ENCODE measurements at regions not wholly inside any gene's neighbourhood (a gene's known extent, or its start where the extent isn't known, plus 50 kb on each side); places are given as distances from the start of the nearest gene placed in this dataset.

DNA sequence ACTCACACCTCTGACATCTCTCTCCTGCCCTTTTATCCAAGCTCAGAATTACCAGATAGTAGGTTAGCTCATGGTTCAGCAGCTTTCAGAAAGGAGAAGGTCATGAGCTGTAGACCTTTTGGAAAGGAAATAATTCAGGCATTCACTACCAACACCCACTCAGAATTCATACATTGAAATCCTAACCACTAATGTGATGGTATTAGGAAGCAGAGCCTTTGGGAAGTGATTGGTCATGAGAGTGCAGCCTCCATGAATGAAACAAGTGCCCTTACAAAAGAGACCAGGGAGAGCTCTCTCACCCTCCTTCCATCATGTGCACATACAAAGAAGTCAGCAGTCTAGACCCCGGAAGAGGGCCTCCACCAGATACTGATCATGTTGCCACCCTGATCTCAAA lies 315.8 kb upstream of the CCDC54 start:
- H3K4me1 ChIP-seq (ENCODE audit: control insufficient read depth, insufficient read depth, low read length): peaks cover 2% of the 10 kb centered on the region
- H3K9me3 ChIP-seq (ENCODE audit: control insufficient read depth, low read length): no peaks in the 10 kb centered on the region
- H3K27me3 ChIP-seq (ENCODE audit: control insufficient read depth, insufficient read depth): no peaks in the 10 kb centered on the region
- ATAC-seq (no peak), DNase-seq (no peak)
- H3K4me3 ChIP-seq (ENCODE audit: low read length): no peak overlapping the region
- 89% methylated on average over 1 of the region's 1 CpG for WGBS
- intact Hi-C loops (cut with DNase I): loop anchor here (5.0 to 10.0 kb wide), 2 partner anchors 237 to 239 kb away; no protein-coding TSS in a partner anchor
- H3K27ac ChIP-seq (ENCODE audit: low read length): no peak overlapping the region

DNA sequence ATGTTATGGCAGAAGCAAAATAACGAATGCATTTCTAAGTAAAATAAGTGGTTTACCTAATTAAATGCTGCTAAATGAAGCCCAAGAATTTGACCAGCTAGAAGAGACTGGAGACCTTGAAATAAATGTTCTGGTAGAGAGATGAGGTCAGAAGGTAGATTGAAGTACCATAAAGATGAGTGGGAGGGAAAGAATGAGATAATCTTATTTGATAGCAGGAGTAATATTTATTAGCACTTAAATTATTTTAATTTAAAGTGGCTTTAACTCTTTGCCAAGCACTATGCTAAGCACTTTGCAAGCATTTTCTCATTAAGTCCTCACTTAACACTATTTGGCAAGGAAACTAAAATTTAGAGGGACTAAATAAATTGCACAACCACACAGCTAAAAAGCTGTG lies 314.9 kb upstream of the CCDC54 start:
- Histone ChIP-seq H3K4me3 (ENCODE audit: low read length) (no peak overlapping the region), H3K27ac (ENCODE audit: low read length) (no peak overlapping the region), H3K4me1 (ENCODE audit: control insufficient read depth, insufficient read depth, low read length) (peaks cover 2% of the 10 kb centered on the region), H3K9me3 (ENCODE audit: control insufficient read depth, low read length) (no peaks in the 10 kb centered on the region), H3K27me3 (ENCODE audit: control insufficient read depth, insufficient read depth) (no peaks in the 10 kb centered on the region)
- DNase-seq: no peak
- intact Hi-C loops (cut with DNase I): loop anchor here (5.0 to 10.0 kb wide), 2 partner anchors 238 to 240 kb away; no protein-coding TSS in a partner anchor
- ATAC-seq: no peak
- WGBS: 76% methylated on average over 1 of the region's 1 CpG

DNA sequence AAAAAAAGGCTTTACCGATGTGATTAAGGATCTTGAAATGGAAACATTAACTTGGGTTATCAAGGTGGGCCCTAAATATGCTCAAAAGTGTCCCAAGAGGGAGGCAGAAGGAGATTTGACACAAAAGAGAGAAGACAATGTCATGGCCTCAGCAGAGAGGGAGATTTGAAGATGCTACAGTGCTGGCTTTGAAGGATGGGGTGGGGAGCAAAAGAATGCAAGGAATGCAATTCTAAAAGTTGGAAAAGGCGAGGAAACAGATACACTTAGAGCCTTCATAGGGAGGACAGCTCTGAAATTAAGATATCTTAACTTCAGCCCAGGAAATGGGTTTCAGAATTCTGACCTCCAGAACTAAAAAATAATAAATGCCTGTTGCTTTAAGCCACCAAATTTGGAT lies 314.5 kb upstream of the CCDC54 start:
- Histone ChIP-seq H3K27ac (ENCODE audit: low read length) (no peak overlapping the region), H3K27me3 (ENCODE audit: control insufficient read depth, insufficient read depth) (no peaks in the 10 kb centered on the region), H3K9me3 (ENCODE audit: control insufficient read depth, low read length) (no peaks in the 10 kb centered on the region), H3K4me1 (ENCODE audit: control insufficient read depth, insufficient read depth, low read length) (peaks cover 2% of the 10 kb centered on the region), H3K4me3 (ENCODE audit: low read length) (no peak overlapping the region)
- DNase-seq (no peak), ATAC-seq (no peak)
- intact Hi-C loops (cut with DNase I): loop anchor here (5.0 to 10.0 kb wide), 2 partner anchors 238 to 240 kb away; no protein-coding TSS in a partner anchor
- WGBS: 66% methylated on average over 2 of the region's 2 CpGs

DNA sequence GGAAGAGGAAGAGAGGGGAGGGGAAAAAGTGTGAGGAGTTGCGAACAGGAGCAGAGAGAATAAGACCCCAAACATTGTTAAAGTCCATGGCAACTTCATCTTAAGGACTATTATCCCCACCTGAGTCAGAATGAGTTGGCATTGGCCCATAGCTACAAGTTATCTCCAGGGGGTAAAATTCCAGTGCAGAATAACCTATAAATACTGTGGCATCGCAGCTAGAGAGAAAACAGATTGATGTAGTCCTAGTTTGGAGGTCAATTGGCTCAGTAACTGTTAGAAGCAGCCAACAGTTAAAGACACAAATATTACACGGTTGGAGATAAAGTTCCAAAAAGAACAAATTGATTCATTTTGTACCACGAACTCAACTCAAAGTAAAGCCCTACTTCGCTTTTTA lies 313.9 kb upstream of the CCDC54 start:
- H3K9me3 ChIP-seq (ENCODE audit: control insufficient read depth, low read length): no peaks in the 10 kb centered on the region
- peaks cover 2% of the 10 kb centered on the region for H3K4me1 ChIP-seq (ENCODE audit: control insufficient read depth, insufficient read depth, low read length)
- no peak overlapping the region for H3K27ac ChIP-seq (ENCODE audit: low read length)
- ATAC-seq (no peak), DNase-seq (no peak)
- intact Hi-C loops (cut with DNase I): loop anchor here (5.0 to 10.0 kb wide), 2 partner anchors 239 to 241 kb away; no protein-coding TSS in a partner anchor
- 49% methylated on average over 5 of the region's 5 CpGs for WGBS
- no peak overlapping the region for H3K4me3 ChIP-seq (ENCODE audit: low read length)
- H3K27me3 ChIP-seq (ENCODE audit: control insufficient read depth, insufficient read depth): no peaks in the 10 kb centered on the region

DNA sequence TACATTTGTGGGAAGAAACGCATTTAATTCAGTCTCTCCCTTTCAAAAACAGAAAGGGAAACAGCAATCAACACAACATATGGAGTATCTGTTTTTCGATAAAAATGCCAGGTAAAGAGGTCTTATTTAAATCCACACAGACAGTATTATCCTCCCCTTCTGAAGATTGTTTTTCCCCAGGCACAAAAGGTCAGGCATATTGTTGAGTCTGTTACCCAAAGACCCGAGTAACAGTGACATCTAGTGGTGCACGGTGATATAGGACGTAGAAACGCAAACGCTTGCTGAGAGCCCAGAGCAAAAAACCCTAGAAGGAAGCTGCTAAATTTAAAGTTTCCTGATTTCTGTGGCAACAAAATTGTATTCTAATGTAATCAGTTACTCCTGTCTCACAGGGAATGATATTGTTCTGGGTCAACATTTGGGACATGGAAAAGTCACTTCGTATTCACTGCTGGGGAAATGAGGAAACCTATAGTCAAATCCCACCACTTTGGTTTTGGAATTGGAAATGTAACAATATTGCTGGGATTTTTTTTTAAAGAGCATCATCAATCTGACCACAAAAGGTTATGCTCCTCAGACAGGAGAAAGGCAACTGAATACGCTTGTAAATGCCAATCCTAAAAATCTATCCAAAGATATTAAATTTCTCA lies 312.7 kb upstream of the CCDC54 start:
- Histone ChIP-seq H3K27me3 (ENCODE audit: control insufficient read depth, insufficient read depth) (no peaks in the 10 kb centered on the region), H3K4me1 (ENCODE audit: control insufficient read depth, insufficient read depth, low read length) (peaks cover 4% of the 10 kb centered on the region), H3K27ac (ENCODE audit: low read length) (no peak overlapping the region), H3K4me3 (ENCODE audit: low read length) (no peak overlapping the region), H3K9me3 (ENCODE audit: control insufficient read depth, low read length) (no peaks in the 10 kb centered on the region)
- peak; percentile 82 to 90 for ATAC-seq
- intact Hi-C loops (cut with DNase I): loop anchor here (5.0 to 10.0 kb wide), 2 partner anchors 240 to 242 kb away; no protein-coding TSS in a partner anchor
- DNase-seq: peak in 2 of 3 donors; percentile 22 to 61
- WGBS: 18% methylated on average over 9 of the region's 9 CpGs

DNA sequence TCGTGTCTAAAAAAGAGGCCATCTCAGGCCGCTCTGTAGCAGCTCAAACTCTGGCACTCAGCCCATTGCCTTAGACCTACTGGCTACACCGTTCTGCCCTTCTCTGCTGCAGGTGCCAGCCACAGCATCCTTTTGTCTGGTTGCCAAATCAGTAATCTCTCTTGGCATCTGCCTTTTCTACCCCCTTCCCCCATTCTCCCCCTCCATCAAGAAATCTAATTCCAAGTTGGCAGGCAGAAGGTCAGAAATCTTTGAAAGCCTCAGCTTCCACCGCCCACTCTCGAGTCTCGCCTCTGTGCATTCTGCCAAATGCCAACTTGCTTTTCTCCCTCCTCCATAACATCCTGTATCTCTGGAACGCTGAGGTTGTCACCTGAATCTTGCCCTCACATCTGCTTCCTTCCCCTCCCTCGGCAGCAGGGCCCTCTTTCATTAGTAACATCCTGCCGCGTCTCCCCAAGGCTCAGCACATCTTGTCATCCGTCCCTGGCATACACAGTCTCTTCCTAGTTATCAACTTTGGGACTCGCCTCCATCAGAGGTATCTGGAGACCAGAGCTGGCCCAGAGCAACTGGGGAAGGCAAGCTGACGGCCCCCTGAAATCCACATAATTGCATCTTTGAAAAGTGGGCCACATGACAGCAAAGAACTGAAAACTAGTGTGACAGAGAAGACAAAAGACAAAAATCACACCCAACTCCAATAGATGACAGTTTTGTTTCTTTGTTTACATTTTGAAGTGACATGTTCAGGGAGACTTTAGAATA lies 312.0 kb upstream of the CCDC54 start:
- Histone ChIP-seq H3K27ac (ENCODE audit: low read length) (no peak overlapping the region), H3K9me3 (ENCODE audit: control insufficient read depth, low read length) (no peaks in the 10 kb centered on the region), H3K4me1 (ENCODE audit: control insufficient read depth, insufficient read depth, low read length) (peaks cover 4% of the 10 kb centered on the region), H3K27me3 (ENCODE audit: control insufficient read depth, insufficient read depth) (no peaks in the 10 kb centered on the region), H3K4me3 (ENCODE audit: low read length) (no peak overlapping the region)
- ATAC-seq (peak in 1 of 2 donors; percentile 33), DNase-seq (peak; percentile 16 to 65 (median 32))
- WGBS: 25% methylated on average over 13 of the region's 13 CpGs
- intact Hi-C loops (cut with DNase I): loop anchor here in 2 of 4 donors (10.0 kb wide), 1 partner anchor 240 kb away; no protein-coding TSS in a partner anchor

DNA sequence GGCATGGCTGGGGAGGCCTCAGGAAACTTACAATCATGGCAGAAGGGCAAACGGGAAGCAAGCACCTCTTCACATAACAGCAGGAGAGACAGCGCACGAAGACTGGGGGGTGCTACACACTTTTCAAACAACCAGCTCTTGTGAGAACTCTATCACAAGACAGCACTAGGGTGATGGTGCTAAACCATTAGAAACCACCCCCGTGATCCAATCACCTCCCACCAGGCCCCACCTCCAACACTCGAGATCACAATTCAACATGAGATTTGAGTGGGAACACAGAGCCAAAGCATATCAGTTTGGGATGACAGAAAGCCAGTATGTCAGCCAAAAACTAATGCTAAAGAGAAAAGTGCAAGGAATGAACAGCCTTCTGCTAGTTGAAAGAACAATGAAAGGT lies 309.8 kb upstream of the CCDC54 start:
- no peak overlapping the region for H3K27ac ChIP-seq (ENCODE audit: low read length)
- H3K27me3 ChIP-seq (ENCODE audit: control insufficient read depth, insufficient read depth): no peaks in the 10 kb centered on the region
- ATAC-seq (no peak), DNase-seq (no peak)
- no peak overlapping the region for H3K4me3 ChIP-seq (ENCODE audit: low read length)
- 73% methylated on average over 5 of the region's 5 CpGs for WGBS
- no peaks in the 10 kb centered on the region for H3K9me3 ChIP-seq (ENCODE audit: control insufficient read depth, low read length)
- peaks cover 1% of the 10 kb centered on the region for H3K4me1 ChIP-seq (ENCODE audit: control insufficient read depth, insufficient read depth, low read length)
- intact Hi-C loops (cut with DNase I): loop anchor here in 2 of 4 donors (10.0 kb wide), 1 partner anchor 243 kb away; no protein-coding TSS in a partner anchor

DNA sequence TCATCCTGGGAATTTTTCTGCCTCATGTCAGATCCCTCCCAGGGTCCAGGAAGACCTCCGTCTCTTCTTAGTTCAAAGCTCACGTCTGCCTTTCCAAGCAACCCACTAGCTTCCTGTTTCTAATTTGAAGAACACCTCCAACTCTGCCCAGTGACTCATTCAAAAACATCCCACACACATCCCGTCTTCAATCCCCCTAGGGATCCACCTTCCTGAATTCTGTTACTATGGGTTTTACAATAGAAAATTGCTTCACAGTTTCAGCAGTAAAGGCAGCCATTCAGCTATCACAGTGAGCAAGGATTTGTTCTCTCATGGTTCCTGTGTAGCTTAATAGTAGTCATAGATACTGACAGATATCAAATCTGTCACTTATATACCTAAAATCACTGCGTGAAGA lies 308.3 kb upstream of the CCDC54 start:
- WGBS: 37% methylated on average over 4 of the region's 4 CpGs
- Histone ChIP-seq H3K4me1 (ENCODE audit: control insufficient read depth, insufficient read depth, low read length) (peaks cover 1% of the 10 kb centered on the region), H3K27ac (ENCODE audit: low read length) (no peak overlapping the region), H3K4me3 (ENCODE audit: low read length) (no peak overlapping the region), H3K9me3 (ENCODE audit: control insufficient read depth, low read length) (no peaks in the 10 kb centered on the region), H3K27me3 (ENCODE audit: control insufficient read depth, insufficient read depth) (no peaks in the 10 kb centered on the region)
- intact Hi-C loops (cut with DNase I): loop anchor here in 2 of 4 donors (10.0 kb wide), 1 partner anchor 244 kb away; no protein-coding TSS in a partner anchor
- ATAC-seq: peak in 1 of 2 donors; percentile 84
- DNase-seq: no peak

DNA sequence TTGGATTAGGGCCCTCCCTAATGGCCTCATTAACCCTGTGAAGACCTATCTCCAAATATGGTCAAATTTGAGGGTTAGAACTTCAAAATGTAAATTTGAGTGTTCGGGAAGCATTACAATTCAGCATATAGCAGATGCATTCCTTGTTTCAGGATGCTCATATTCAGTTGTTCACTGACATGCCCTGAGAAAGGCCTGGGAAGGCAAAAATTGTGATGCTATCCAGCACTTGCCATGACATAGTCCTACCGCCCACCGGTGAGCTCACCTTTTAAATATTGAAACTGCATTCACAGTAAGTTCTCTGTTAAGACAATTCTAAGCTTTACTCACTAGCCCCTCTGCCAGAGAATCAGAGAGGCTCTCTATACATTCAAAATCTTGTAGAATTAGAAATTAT lies 300.3 kb upstream of the CCDC54 start:
- DNase-seq (no peak), ATAC-seq (no peak)
- Histone ChIP-seq H3K27me3 (ENCODE audit: control insufficient read depth, insufficient read depth) (no peaks in the 10 kb centered on the region), H3K4me1 (ENCODE audit: control insufficient read depth, insufficient read depth, low read length) (no peaks in the 10 kb centered on the region), H3K9me3 (ENCODE audit: control insufficient read depth, low read length) (no peaks in the 10 kb centered on the region), H3K27ac (ENCODE audit: low read length) (no peak overlapping the region), H3K4me3 (ENCODE audit: low read length) (no peak overlapping the region)
- 92% methylated on average over 3 of the region's 3 CpGs for WGBS
- intact Hi-C loops (cut with DNase I): no loop called here

DNA sequence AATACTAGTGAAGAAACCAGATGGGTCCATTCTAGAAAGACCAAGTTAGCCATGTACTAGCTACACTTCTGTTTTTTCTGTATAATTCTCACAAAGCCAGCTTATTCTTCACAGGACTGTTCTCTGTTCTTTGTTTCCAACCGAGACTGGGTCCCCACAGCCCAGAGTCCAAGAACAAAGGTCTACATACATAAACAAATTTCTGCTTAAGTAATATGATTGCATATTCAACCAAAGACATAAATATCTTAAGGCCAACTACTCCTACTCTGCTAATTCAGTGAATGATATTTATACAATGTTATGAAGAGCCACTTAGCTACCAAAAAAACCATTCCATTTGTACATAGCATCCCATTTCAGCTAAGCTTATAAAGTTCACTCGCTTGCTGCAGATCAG lies 299.8 kb upstream of the CCDC54 start:
- 88% methylated on average over 2 of the region's 2 CpGs for WGBS
- intact Hi-C loops (cut with DNase I): no loop called here
- ATAC-seq: no peak
- Histone ChIP-seq H3K27me3 (ENCODE audit: control insufficient read depth, insufficient read depth) (no peaks in the 10 kb centered on the region), H3K4me1 (ENCODE audit: control insufficient read depth, insufficient read depth, low read length) (no peaks in the 10 kb centered on the region), H3K27ac (ENCODE audit: low read length) (no peak overlapping the region), H3K4me3 (ENCODE audit: low read length) (no peak overlapping the region), H3K9me3 (ENCODE audit: control insufficient read depth, low read length) (no peaks in the 10 kb centered on the region)
- no peak for DNase-seq

DNA sequence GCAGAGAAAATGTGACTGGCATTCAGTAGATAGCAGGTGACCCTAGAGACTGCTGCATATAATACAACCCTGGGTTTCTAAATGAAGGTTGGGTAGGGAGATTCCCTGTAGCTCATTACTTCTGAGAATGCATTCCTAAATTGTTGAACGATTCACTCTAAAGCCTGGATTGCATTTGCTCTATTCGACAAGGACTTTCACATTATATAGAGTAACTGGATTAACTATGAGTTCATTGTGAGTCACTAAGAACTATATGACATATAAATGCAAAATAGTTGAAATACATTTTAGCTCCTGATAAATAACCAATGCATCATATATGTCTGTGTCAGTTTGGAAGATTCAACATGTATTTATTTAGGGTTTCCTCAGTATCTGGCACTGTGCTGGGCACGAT lies 294.7 kb upstream of the CCDC54 start:
- H3K27ac ChIP-seq (ENCODE audit: low read length): no peak overlapping the region
- DNase-seq: no peak
- 88% methylated on average over 3 of the region's 3 CpGs for WGBS
- no peak for ATAC-seq
- no peaks in the 10 kb centered on the region for H3K4me1 ChIP-seq (ENCODE audit: control insufficient read depth, insufficient read depth, low read length)
- no peak overlapping the region for H3K4me3 ChIP-seq (ENCODE audit: low read length)
- no peaks in the 10 kb centered on the region for H3K9me3 ChIP-seq (ENCODE audit: control insufficient read depth, low read length)
- no peaks in the 10 kb centered on the region for H3K27me3 ChIP-seq (ENCODE audit: control insufficient read depth, insufficient read depth)
- intact Hi-C loops (cut with DNase I): no loop called here

Measured in right cardiac atrium (tissue), 5 donors.